ENCODE measurements at regions not wholly inside any gene's neighbourhood (a gene's known extent, or its start where the extent isn't known, plus 50 kb on each side); places are given as distances from the start of the nearest gene placed in this dataset.

- no peak for TF ChIP-seq LEF1 (IDR thresholded peaks at IDR 0.05; ENCODE audit: borderline replicate concordance)
- TF ChIP-seq SUZ12 (IDR thresholded peaks at IDR 0.05), result no peak
- no peak for TF ChIP-seq FOXM1 (IDR thresholded peaks at IDR 0.05; ENCODE audit: borderline replicate concordance)
- no peak for TF ChIP-seq BHLHE40 (IDR thresholded peaks at IDR 0.05; ENCODE audit: borderline replicate concordance)
- TF ChIP-seq NFRKB (IDR thresholded peaks at IDR 0.05), result no peak
- TF ChIP-seq SP1 (IDR thresholded peaks at IDR 0.05), result no peak
- TF ChIP-seq ELF4 (IDR thresholded peaks at IDR 0.05), result no peak
- TF ChIP-seq CTBP1 (IDR thresholded peaks at IDR 0.05; ENCODE audit: borderline replicate concordance), result no peak
- no peak for TF ChIP-seq FOXK2 (IDR thresholded peaks at IDR 0.05)
These were observed 240.9 kb upstream of the SIX2 start for GRCh38 chr2:45250176-45250575.
